ENCODE measurements at regions not wholly inside any gene's neighbourhood (a gene's known extent, or its start where the extent isn't known, plus 50 kb on each side); places are given as distances from the start of the nearest gene placed in this dataset.
"Not testable (repeated sequence)": the region's sequence is repeated elsewhere in the genome, so short reads cannot be mapped to it uniquely, and the experiment has no call there.

DNA sequence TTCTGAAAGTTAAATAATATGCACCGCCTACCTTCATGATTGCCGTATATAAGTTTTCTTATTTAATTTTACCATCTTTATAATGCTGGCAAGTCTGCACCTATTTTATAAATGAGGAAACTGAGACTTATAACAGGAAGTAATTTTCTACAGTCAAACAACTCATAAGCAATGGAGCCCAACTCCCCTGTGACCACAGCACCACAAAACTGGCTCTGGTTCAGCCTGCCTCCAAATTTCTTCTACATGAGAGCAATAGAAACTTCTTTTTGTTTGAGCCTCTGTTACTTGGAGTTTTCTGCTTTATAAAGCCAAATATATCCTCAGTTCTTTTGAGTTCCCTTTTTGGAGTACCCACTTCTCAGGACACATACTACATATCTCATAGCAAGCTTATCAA is 131.1 kb upstream of the HSF2 start:
- DNase-seq (ENCODE audit: low read depth), result no peak
- no peak overlapping the region for H3K4me3 ChIP-seq (ENCODE audit: low read length)
- no peak for TF ChIP-seq CTCF (conservative IDR thresholded peaks at IDR 0.05; ENCODE audit: low read length)

- no peak for TF ChIP-seq CTCF (conservative IDR thresholded peaks at IDR 0.05; ENCODE audit: low read length)
- H3K4me3 ChIP-seq (ENCODE audit: low read length), result no peak overlapping the region
- no peak for DNase-seq (ENCODE audit: low read depth)
Measured at GRCh38 chr6:122276637-122277036, 122.8 kb upstream of the HSF2 start.

DNA sequence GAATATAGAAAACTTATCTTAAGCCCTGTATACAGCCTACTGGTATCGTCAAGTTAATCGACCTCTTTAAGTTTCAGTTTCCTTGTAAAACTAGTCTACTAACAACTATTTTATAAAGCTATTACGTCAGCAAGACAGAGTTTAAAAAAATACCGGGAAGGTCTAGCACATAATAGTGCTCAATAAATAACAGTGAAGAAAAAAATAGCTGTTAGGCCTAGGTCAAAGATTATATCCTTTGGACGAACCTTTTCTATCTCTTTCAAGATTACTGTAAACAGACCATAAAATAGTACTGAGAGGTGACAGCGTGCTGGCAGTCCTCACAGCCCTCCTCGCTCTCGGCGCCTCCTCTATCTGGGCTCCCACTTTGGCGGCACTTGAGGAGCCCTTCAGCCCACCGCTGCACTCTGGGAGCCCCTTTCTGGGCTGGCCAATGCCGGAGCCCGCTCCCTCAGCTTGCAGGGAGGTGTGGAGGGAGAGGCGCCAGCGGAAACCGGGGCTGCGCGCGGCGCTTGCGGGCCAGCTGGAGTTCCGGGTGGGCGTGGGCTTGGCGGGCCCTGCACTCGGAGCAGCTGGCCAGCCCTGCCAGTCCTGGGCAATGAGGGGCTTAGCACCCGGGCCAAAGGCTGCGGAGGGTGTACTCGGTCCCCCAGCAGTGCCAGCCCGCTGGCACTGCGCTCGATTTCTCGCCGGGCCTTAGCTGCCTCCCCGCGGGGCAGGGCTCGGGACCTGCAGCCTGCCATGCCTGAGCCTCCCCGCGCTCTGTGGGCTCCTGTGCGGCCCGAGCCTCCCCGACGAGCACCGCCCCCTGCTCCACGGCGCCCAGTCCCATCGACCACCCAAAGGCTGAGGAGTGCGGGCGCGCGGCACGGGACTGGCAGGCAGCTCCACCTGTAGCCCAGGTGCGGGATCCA is 119.1 kb upstream of the HSF2 start:
- DNase-seq (ENCODE audit: low read depth); H3K4me3 ChIP-seq (ENCODE audit: low read length): not testable (repeated sequence)

DNA sequence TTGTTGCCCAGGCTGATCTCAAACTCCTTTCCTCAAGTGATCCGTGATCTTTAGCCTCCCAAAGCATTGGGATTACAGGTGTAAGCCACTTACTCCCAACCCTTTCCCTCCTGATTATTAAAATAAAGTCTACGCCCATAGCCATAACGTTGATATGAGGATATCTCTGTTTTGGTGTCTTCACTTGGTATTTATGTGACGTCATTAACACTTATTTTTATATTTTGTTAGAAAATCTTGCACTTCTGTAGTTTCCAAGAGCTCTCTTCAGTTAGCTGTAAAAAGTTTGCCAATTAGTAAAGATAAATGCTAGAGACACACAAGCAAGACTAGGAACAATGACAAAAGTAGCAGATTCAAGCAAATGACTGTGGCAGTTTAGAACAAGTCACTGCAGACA is 115.6 kb upstream of the HSF2 start:
- no peak for TF ChIP-seq CTCF (conservative IDR thresholded peaks at IDR 0.05; ENCODE audit: low read length)
- DNase-seq (ENCODE audit: low read depth), result no peak
- no peak overlapping the region for H3K4me3 ChIP-seq (ENCODE audit: low read length)

DNA sequence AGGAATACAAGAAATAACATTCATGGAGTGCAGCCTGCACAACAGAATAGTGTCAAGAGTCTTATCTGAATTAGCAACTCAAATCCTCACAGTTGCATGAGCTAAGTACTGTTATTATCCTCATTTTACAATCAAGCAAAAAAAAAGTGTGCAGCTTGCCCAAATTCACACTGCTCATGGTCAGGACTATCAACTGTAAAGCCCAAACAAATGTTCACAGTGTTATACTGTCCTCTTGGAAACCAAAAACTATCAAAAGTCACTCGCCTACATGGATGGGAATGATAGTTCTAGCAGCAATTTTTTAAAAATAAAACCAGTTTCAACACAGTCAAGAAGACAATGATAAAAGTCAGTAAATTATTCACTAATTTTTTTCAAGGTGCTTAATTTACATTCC is 114.6 kb upstream of the HSF2 start:
- no peak overlapping the region for H3K4me3 ChIP-seq (ENCODE audit: low read length)
- no peak for DNase-seq (ENCODE audit: low read depth)

DNA sequence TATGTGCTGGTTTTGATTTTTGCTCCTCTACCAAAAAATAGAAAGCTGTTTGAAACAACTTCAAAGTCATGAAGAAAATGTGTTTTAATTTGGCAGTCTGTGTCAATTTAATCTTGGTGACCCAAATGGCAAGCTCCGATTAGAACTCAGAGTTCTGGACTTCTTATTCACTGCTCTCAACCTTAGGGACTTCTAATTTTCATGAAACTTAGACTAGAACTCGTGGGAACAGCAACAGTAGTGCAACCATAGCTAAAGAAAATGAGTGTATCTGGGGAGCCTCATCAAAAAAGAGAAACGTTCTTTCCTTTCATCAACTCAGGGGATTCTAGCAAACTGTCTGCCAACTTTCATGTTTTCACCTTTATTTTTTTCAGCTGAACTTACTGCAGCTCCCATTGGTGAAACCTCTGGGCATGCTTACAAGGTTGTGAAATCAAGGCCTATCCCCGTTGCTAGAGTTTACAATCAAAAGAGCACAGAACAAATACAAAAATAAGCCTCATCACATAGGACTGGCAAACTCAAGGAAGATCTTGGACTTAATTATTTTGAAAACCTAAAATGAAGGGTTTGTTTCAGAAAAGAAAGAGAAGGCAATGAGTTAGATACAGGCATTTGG is 114.0 kb upstream of the HSF2 start:
- DNase-seq (ENCODE audit: low read depth), result no peak
- no peak overlapping the region for H3K4me3 ChIP-seq (ENCODE audit: low read length)
- no peak for TF ChIP-seq CTCF (conservative IDR thresholded peaks at IDR 0.05; ENCODE audit: low read length)

More for the DNA sequence above, 114.6 kb upstream of the HSF2 start:
- no peak for TF ChIP-seq CTCF (conservative IDR thresholded peaks at IDR 0.05; ENCODE audit: low read length)

DNA sequence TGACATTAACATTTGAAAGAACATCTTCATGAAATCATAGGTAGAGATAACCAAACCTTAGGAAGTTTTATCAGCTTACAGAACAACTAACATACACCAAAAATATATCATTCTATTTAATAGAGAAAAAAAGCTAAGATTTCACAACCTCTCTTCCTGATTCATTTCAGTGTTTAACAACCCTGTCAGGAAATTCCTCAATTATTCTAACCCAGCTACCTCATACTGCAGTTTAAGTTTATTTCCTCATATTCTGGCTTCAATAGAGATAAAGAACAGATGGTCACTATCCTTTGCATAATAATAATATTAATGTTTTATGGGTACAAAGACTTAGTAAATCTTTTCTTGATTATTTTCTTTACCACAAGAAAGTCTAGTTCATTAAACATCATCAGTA is 112.9 kb upstream of the HSF2 start:
- DNase-seq (ENCODE audit: low read depth), result peak; percentile 5
- TF ChIP-seq CTCF (conservative IDR thresholded peaks at IDR 0.05; ENCODE audit: low read length), result no peak
- no peak overlapping the region for H3K4me3 ChIP-seq (ENCODE audit: low read length)
